Cardiac muscle cell (in vitro differentiated cells and primary cell): ENCODE measurements at regions not wholly inside any gene's neighbourhood (a gene's known extent, or its start where the extent isn't known, plus 50 kb on each side); places are given as distances from the start of the nearest gene placed in this dataset.
"Not testable (repeated sequence)": the region's sequence is repeated elsewhere in the genome, so short reads cannot be mapped to it uniquely, and the experiment has no call there.

Experiments used
- DNase-seq, 2 donors: peaks; one replicate each; pipeline versions ENCODE4 v3.0.0 to v3.0.0-alpha.2; 2010 to 2017; ENCODE audit warnings: low read depth in 1 of 2, low spot score in 1 of 2
- H3K27ac ChIP-seq: fragments of 200-600 bp; sonication (generic); 2 replicates; pipeline ENCODE4 v1.5.1; 2016
- H3K27me3 ChIP-seq: fragments of 200-600 bp; sonication (generic); 2 replicates; pipeline ENCODE4 v1.6.0; 2016; ENCODE audit warnings: control low read depth
- H3K36me3 ChIP-seq: fragments of 200-600 bp; sonication (generic); 2 replicates; pipeline ENCODE4 v1.5.1; 2016; ENCODE audit warnings: control low read depth
- H3K4me1 ChIP-seq: fragments of 200-600 bp; sonication (generic); 2 replicates; pipeline ENCODE4 v1.8.1; 2017; ENCODE audit warnings: low read depth, mild to moderate bottlenecking, mixed run types
- H3K4me3 ChIP-seq: fragments of 200-600 bp; sonication (generic); 2 replicates; pipeline ENCODE4 v1.5.1; 2016; ENCODE audit warnings: mild to moderate bottlenecking
- H3K9me3 ChIP-seq: fragments of 200-600 bp; sonication (generic); 2 replicates; pipeline ENCODE4 v1.5.1; 2017; ENCODE audit warnings: low read depth, mild to moderate bottlenecking, control low read depth
- TF ChIP-seq, protein P1 (sequence below): IDR thresholded peaks from 2 replicates; pipeline ENCODE4 v1.5.1; 2012; ENCODE audit warnings: low read depth, mild to moderate bottlenecking, low read length

DNA sequence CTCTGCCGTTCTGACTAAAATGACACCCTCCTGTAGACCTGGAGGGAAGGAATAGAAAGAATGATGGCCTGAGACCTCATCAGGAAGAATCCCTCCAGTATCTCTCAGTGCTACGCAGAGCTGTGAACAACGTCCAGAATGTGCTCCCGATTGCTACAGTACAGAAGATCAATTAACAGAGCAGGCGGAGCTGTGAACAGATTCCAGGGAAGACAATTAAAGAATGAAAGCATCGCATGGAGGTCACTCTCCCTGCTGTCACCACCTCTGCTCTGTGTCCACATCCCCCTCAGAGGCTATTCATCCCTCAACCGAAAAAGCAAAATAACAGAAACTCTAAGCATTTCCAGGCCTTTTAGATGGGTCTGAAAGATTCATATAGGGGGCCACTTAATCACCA lies 481.0 kb downstream of the EIPR1 start:
- Histone ChIP-seq H3K27me3 (no peaks in the 10 kb centered on the region), H3K4me1 (no peaks in the 10 kb centered on the region), H3K36me3 (no peaks in the 10 kb centered on the region), H3K4me3 (no peak overlapping the region), H3K9me3 (no peaks in the 10 kb centered on the region), H3K27ac (no peak overlapping the region)
- DNase-seq, result no peak
- TF ChIP-seq, protein P1, sequence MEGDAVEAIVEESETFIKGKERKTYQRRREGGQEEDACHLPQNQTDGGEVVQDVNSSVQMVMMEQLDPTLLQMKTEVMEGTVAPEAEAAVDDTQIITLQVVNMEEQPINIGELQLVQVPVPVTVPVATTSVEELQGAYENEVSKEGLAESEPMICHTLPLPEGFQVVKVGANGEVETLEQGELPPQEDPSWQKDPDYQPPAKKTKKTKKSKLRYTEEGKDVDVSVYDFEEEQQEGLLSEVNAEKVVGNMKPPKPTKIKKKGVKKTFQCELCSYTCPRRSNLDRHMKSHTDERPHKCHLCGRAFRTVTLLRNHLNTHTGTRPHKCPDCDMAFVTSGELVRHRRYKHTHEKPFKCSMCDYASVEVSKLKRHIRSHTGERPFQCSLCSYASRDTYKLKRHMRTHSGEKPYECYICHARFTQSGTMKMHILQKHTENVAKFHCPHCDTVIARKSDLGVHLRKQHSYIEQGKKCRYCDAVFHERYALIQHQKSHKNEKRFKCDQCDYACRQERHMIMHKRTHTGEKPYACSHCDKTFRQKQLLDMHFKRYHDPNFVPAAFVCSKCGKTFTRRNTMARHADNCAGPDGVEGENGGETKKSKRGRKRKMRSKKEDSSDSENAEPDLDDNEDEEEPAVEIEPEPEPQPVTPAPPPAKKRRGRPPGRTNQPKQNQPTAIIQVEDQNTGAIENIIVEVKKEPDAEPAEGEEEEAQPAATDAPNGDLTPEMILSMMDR, result no peak

DNA sequence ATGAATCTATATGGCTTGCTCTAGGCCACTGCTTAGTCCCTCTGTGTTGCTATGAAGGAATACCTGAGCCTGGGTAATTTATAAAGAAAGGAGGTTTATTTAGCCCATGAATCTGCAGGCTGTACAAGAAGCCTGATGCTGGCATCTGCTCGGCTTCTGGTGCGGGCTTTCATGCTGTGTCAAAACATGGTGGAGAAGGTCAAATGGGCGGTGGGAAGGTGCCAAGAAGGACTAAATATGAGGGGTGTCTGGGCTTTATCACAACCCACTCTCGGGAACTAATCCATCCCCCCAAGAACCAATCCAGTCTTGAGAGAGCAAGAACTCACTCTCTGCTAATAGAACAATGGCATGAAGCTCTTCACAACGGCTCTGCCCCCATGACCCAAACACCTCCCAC lies 481.6 kb downstream of the EIPR1 start:
- H3K9me3 ChIP-seq, result no peaks in the 10 kb centered on the region
- H3K36me3 ChIP-seq, result no peaks in the 10 kb centered on the region
- H3K4me3 ChIP-seq, result no peak overlapping the region
- no peak for DNase-seq
- no peaks in the 10 kb centered on the region for H3K27me3 ChIP-seq
- no peak overlapping the region for H3K27ac ChIP-seq
- TF ChIP-seq, protein P1, result no peak
- H3K4me1 ChIP-seq, result no peaks in the 10 kb centered on the region

DNA sequence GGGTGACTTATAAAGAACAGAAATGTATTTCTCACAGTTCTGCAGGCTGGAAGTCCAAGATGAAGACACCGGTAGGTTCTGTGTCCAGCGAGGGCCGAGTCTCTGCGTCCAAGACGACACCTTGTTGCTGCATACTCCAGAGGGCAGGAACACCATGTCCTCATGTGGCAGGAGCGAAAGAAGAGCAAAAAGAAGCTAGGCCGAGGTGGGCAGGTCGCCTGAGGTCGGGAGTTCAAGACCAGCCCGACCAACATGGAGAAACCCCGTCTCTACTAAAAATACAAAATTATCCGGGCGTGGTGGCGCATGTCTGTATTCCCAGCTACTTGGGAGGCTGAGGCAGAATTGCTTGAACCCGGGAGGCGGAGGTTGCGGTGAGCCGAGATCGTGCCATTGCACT lies 483.6 kb downstream of the EIPR1 start:
- H3K9me3 ChIP-seq, H3K4me3 ChIP-seq, H3K27me3 ChIP-seq, H3K27ac ChIP-seq, DNase-seq, H3K36me3 ChIP-seq, H3K4me1 ChIP-seq: not testable (repeated sequence)

DNA sequence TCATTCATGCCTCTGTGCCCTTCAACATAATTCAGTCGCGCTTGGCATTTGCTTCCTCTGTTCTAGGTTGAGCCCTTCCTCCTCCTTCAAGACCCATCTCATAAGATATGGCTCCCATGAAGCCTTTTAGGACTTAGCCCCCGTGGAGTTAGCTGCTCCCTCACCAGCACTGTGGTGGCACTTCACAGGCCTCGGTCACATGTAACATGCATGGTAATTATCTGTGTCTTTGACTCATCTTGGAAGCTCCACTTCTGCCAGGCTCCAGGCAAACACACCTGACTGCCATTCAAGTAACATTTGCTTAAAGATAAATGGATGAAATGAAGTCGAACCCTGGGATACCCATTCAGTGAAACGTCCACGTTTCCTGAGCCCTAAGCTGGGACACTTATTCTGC lies 484.7 kb downstream of the EIPR1 start:
- no peaks in the 10 kb centered on the region for H3K4me1 ChIP-seq
- no peaks in the 10 kb centered on the region for H3K27me3 ChIP-seq
- H3K27ac ChIP-seq, result no peak overlapping the region
- H3K9me3 ChIP-seq, result no peaks in the 10 kb centered on the region
- H3K36me3 ChIP-seq, result no peaks in the 10 kb centered on the region
- no peak for DNase-seq
- H3K4me3 ChIP-seq, result no peak overlapping the region
- TF ChIP-seq, protein P1, result no peak

DNA sequence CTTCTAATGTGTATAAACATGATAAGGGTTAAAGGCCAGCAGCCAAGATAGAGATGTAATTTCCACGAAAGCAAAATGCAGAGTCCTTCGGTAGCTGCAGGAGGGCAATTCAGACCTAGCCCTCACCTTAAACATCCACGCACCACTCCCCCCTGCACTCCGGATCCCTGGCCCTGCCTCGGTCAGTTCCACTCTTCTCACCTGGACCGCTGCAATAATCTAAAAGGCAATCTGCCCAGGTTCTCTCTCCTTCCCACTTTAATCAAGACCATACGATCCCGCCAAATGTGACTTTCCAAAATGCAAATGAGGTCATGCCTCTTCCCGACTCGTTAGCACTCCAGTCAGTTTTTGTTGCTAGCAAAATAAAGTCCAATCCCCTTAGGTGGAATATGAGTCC lies 485.2 kb downstream of the EIPR1 start:
- Histone ChIP-seq H3K9me3 (no peaks in the 10 kb centered on the region), H3K4me1 (no peaks in the 10 kb centered on the region), H3K27ac (no peak overlapping the region), H3K36me3 (no peaks in the 10 kb centered on the region), H3K27me3 (no peaks in the 10 kb centered on the region), H3K4me3 (no peak overlapping the region)
- DNase-seq, result no peak
- TF ChIP-seq, protein P1, result no peak

DNA sequence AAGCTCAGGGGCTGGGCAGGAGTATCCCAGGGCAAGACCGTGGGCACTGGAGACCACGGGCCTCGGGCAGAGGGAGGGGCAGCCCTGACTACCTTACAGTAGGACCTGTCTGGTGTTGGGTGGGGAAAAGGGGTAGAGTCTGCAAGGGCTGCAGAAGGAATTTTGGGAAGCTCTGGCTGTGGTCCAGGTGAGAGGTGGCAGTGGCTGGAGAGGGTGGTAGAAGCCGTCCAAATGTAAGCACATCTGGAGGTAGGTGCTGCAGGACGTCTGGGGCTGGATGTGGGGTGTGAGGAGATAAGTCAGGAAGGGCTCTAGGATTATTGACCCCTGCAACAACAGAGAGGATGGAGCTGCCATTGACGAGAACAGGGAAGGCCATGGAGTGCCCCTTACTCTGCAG lies 486.7 kb downstream of the EIPR1 start:
- no peak overlapping the region for H3K27ac ChIP-seq
- no peaks in the 10 kb centered on the region for H3K27me3 ChIP-seq
- H3K4me3 ChIP-seq, result no peak overlapping the region
- no peaks in the 10 kb centered on the region for H3K36me3 ChIP-seq
- no peaks in the 10 kb centered on the region for H3K4me1 ChIP-seq
- TF ChIP-seq, protein P1, result no peak
- DNase-seq, result no peak
- no peaks in the 10 kb centered on the region for H3K9me3 ChIP-seq
